NOMO-1 treated with dmso at 0.1 percent for 144 hours (cell line): ENCODE measurements at regions not wholly inside any gene's neighbourhood (a gene's known extent, or its start where the extent isn't known, plus 50 kb on each side); places are given as distances from the start of the nearest gene placed in this dataset.
A peak's percentile ranks its signal among the peaks of the same experiment; 100 is the strongest.

Experiments used
- DNase-seq: peaks from one replicate; lab custom pipeline; 2025; ENCODE audit not compliant: unreplicated experiment; lab: John Stamatoyannopoulos, UW

DNA sequence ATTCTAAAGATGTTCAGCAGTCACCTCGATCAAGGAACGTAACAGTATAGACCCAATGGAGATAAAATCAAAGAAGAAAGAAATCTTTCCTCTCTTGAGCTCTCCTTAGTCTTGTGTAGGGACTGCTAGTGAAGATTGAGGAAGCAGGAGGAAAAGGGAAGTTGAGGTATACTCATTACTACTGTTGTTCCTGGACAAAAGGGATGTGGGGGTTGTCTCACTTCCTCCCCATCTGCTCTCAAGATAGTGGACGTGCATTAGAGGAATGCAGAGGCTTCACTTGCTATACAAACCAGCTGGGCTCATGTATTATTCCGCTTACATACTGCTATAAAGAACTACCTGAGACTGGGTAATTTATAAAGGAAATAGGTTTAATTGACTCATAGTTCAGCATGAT is 208.9 kb upstream of the ARHGEF9 start:
- peak; percentile 16 for DNase-seq

DNA sequence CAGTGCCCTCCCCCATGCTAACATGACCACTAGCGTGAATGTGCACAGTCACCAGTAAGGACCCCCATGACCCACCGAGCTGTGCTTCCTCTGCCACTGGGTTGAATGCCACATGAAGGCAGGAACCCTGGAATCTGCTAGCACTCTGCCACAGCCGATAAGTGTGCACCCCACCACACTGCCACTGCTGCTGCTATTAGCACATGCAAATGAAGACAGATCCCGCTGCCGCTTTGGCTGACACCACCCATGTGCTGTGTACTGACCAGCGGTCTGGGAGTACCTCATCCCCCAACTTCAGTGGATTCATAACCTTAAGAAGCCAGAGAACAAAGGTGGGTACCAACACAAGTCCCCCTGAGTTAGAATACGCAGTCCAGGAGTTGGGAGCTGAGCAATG is 200.9 kb upstream of the ARHGEF9 start:
- DNase-seq, result no peak

- no peak for DNase-seq
These were observed 194.5 kb upstream of the ARHGEF9 start for GRCh38 chrX:63979480-63979879.

DNA sequence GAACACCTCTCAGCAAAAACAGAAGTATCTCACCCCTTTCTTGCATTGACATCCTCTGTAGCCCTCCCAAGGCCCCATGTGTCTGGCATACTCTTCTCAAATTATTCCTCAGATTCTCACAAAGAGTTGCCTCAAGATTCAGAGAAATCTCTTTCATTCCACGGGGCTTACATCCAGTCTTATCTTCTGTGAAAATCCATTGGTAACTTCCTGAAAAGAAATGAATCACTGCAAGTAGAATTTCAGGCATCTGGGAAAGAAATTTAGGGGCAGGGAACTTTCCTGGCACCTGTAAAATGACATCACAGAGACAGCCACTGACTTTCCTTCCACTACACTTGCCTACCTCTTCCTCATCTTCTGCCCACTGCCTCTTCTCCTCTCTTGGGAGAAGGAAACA is 182.5 kb upstream of the ARHGEF9 start:
- DNase-seq, result no peak

DNA sequence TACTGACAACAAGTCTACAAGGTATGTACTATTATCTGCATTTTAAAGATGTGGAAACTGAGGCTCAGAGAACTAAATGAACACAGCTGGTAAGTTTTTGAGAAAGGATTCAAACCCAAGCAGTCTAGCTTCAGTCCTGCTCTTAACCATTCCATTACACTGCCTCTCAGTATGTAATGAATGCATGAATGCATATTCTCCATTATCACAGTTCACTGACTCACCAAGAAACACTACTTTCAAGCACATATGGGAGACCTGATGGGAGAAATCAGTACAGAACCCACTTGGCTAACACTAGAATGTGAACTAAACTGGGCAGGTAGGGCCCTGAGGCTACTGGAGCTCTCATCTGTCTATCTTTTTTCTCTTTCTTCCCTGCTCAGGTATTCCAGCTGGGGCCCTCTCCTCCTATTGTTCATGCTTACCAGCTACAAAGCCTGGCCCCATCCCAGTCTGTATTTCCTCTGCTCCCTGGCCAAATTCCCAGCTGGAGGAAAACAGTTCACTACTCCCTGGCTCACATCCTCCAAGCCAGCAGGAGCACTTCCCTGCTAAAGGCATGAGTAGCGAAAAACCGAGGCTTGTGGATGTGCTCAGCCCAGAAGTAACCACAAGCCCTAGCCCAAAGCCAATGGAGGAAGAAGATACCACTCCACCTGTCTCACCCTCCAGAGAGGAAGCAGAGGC is 178.2 kb upstream of the ARHGEF9 start:
- no peak for DNase-seq

GRCh38 chrX:63961964-63962363 is 176.9 kb upstream of the ARHGEF9 start:
- no peak for DNase-seq

GRCh38 chrX:63959975-63960374 is 175.0 kb upstream of the ARHGEF9 start:
- no peak for DNase-seq

- DNase-seq, result no peak
These were observed 173.3 kb upstream of the ARHGEF9 start for GRCh38 chrX:63958134-63958865.

DNA sequence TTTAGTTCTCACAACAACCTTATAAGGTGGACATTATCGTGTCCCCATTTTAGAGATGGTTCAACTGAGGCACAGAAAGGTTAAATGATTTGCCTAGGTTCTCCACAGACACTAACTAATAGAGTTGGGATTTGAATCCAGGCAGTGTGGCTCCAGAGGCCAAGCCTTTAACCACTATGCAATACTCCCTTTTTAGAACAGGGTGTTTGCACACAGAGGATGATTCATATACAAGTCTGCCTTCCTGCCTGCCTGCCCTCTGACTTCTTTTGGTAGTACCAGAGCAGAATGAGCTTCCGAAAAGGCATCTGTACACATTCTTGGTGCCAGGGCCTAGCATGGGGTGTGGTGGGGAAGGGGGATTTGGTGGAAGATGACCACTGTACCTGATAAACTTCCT is 150.8 kb upstream of the ARHGEF9 start:
- DNase-seq, result no peak

DNA sequence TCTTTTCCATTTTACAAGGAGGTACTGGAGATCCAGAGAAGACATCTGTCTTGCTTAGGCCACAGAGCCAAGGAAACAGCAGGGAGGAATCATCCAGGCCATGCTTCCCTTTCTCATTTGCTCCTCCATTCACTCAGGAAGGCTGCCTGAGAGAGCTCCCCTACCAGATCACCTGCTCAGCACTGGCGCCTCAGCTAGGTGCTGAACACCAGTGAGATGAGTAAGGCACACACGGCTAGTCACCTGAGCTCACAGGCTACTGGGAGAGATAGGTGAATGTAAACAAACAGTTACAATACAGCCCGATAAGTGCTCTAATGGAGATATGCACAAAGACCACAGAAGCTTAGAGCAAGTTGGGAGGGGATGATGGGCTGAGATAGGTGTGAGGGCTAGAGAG is 149.8 kb upstream of the ARHGEF9 start:
- DNase-seq, result no peak

DNA sequence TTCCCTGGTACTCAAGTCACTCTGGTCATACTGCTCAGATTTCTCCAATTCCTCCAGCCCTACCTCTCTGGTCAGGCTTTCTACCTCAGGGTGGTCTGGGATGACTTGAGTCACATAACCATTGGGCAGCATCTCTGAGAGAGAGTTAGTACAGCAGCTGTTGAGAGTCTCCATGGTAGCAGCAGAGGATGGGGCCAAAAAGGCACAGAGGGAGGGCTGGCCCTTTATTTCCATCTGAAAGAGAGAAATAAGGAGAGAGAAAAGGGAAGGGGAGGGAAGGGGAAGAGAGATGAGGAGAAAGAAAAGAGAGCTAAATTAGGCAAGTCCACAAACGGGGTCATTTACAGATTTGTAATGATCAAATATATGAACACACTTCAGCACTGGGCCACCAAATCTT is 149.1 kb upstream of the ARHGEF9 start:
- no peak for DNase-seq

DNA sequence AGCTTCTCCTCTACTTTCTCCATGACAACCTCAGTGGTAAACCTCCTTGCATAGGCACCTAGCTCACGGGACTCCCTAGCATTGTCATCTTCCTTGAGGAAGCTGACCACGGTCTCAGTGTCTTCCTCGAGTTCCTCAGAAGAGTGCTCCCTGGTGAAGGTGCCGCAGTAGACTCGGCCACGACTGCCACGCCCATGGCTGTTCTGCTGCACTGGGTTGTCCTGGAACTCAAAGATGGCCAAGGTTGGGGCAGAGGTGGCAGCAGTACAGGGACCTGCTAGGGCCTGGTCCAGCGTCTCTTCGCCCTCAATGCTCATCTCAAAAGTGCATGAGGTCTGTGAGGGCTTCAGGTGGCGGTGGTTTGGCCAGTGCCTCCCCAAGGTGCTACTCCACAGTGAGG is 147.9 kb upstream of the ARHGEF9 start:
- no peak for DNase-seq

- no peak for DNase-seq
These were observed 147.0 kb upstream of the ARHGEF9 start for GRCh38 chrX:63932006-63932405.

DNA sequence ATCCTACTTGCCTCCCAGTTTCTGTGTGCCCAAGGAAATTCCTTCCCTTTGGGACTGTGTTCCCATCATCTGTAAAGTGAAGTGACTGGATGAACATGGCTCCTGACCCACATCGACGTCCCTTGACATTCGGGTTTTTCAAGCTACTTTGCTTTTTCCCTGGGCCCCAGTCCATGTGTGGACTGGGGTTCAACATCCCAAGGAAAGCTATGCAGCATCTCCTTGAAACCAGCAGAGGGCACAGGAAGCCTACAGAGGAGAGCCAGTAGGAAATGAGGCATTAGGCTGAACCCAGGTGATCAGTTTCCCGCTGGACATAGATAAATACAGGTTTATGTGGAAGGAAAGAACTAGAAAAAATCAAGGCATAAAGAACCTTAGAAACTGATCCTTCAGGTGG is 145.1 kb upstream of the ARHGEF9 start:
- no peak for DNase-seq

GRCh38 chrX:63929608-63930007 is 144.6 kb upstream of the ARHGEF9 start:
- DNase-seq, result no peak

GRCh38 chrX:63927848-63928247 is 142.8 kb upstream of the ARHGEF9 start:
- DNase-seq, result no peak

GRCh38 chrX:63922221-63922620 is 137.2 kb upstream of the ARHGEF9 start:
- DNase-seq, result no peak

DNA sequence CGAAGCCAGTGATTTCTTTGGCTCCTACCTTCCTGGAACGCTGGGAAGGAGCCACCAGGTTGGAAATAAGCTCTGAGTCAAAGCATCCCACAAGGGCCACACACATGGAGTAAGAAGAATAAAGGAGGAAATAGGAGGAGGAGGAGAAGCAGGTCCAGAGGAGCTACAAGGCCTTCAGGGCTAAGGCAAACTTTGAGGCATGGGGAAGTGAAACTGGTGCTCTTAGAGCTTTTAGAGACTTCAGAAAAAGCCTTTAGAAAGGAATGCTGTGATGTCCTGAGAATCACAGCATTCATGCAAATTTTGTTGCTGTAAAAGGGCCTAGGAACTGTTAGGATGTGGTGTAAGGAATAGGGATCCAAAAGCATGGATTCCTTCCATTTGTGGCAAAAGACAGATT is 135.9 kb upstream of the ARHGEF9 start:
- peak; percentile 39 for DNase-seq

DNA sequence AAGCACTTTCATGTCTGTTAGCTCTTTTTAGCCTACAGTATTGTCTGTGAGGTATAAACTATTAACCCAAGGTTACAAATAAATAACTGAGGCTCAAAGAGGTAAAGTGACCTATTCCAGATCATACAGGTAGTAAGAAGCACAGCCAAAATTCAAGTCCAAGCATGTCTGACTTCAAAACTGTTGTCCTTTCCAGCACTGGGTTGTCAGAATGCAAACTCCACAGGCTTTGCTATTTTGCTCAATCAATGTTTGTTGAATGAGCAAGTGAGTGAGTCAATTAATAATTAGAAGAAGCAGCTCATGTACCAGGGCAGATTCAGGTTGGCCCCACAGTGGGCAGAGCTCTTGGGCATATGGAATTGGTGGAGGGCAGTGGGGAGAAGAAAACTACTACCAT is 134.1 kb upstream of the ARHGEF9 start:
- no peak for DNase-seq

- no peak for DNase-seq
These were observed 133.6 kb upstream of the ARHGEF9 start for GRCh38 chrX:63918611-63919010.

GRCh38 chrX:63917296-63917695 is 132.3 kb upstream of the ARHGEF9 start:
- DNase-seq, result no peak

- DNase-seq, result no peak
These were observed 128.7 kb upstream of the ARHGEF9 start for GRCh38 chrX:63913719-63914118.

- DNase-seq, result no peak
These were observed 104.0 kb upstream of the ARHGEF9 start for GRCh38 chrX:63889001-63889400.
